B cell (primary cell): ENCODE measurements at regions not wholly inside any gene's neighbourhood (a gene's known extent, or its start where the extent isn't known, plus 50 kb on each side); places are given as distances from the start of the nearest gene placed in this dataset.

Experiments used
- ATAC-seq: fragments of 200-7000 bp; cut with Tn5 transposase; one replicate; pipeline ENCODE4 v1.10.0; 2021; ENCODE audit warnings: low read depth, mild to moderate bottlenecking, moderate number of reproducible peaks, moderate library complexity
- CTCF ChIA-PET: fragments of 350-600 bp; sonication (Branson Sonifier 250); formaldehyde crosslinking; loops from one replicate; lab custom pipeline; 2021; ENCODE audit warnings: antibody characterized with exemption, inconsistent platforms; lab: Charles Lee
- POLR2A ChIA-PET: fragments of 350-600 bp; sonication (Branson Sonifier 250); formaldehyde crosslinking; loops from one replicate; lab custom pipeline; 2021; ENCODE audit warnings: antibody characterized with exemption; lab: Charles Lee
- DNase-seq: peaks from one replicate; pipeline ENCODE4 v3.0.0; 2013
- H2AFZ ChIP-seq: 2 replicates; pipeline ENCODE4 v1.6.1; 2012; ENCODE audit warnings: mild to moderate bottlenecking, low read depth, low read length; ENCODE audit not compliant: insufficient read depth, poor library complexity, severe bottlenecking
- H3K27ac ChIP-seq, 2 donors: 1 replicate in 1 of 2; 2 replicates in 1 of 2; pipeline ENCODE4 v1.5.1; 2012 to 2013; ENCODE audit warnings: low read length in 2 of 2, mild to moderate bottlenecking in 2 of 2, moderate library complexity in 1 of 2
- H3K27me3 ChIP-seq, 4 experiments: fragments of 200-600 bp in 1 of 4; sonication (generic) in 1 of 4; replicated peaks in 1 of 4; 1 replicate in 2 of 4; 2 replicates in 2 of 4; pipeline versions ENCODE4 v1.6.1 to v1.7.0; 2013 to 2016; ENCODE audit warnings: low read length in 3 of 4, mild to moderate bottlenecking in 2 of 4, mixed read lengths in 1 of 4, moderate library complexity in 1 of 4; ENCODE audit not compliant: insufficient read depth in 4 of 4, control insufficient read depth in 3 of 4; ENCODE audit errors: control extremely low read depth in 1 of 4
- H3K36me3 ChIP-seq, 2 experiments: replicated peaks in 1 of 2; 1 replicate in 1 of 2; 2 replicates in 1 of 2; pipeline versions ENCODE4 v1.6.1 to v1.7.1; 2013; ENCODE audit warnings: low read length in 1 of 2; ENCODE audit not compliant: insufficient read depth in 2 of 2, control insufficient read depth in 1 of 2; ENCODE audit errors: control extremely low read depth in 1 of 2, extremely low read depth in 1 of 2
- H3K4me1 ChIP-seq, 2 donors: fragments of 200-600 bp in 1 of 2; sonication (generic) in 1 of 2; 1 replicate in 1 of 2; 2 replicates in 1 of 2; pipeline versions ENCODE4 v1.5.1 to v1.6.1; 2013 to 2017; ENCODE audit warnings: low read length in 2 of 2; ENCODE audit not compliant: control insufficient read depth in 2 of 2, insufficient read depth in 2 of 2
- H3K4me2 ChIP-seq: replicated peaks from 2 replicates; pipeline ENCODE3; 2012; ENCODE audit warnings: mild to moderate bottlenecking, low read depth, low read length; ENCODE audit not compliant: poor library complexity, severe bottlenecking
- H3K4me3 ChIP-seq, 5 experiments: fragments of 200-600 bp in 1 of 5; sonication (generic) in 1 of 5; 1 replicate in 3 of 5; 2 replicates in 2 of 5; pipeline versions ENCODE4 v1.5.1 to v1.7.0; 2011 to 2016; ENCODE audit warnings: low read length in 4 of 5, mild to moderate bottlenecking in 4 of 5, low read depth in 2 of 5, control low read depth in 1 of 5, moderate library complexity in 1 of 5; ENCODE audit not compliant: insufficient read depth in 1 of 5; ENCODE audit errors: control extremely low read depth in 1 of 5, extremely low read depth in 1 of 5
- H3K79me2 ChIP-seq: fragments of 200-600 bp; sonication (generic); one replicate; pipeline ENCODE4 v1.6.0; 2016; ENCODE audit warnings: low read length; ENCODE audit not compliant: control insufficient read depth, insufficient read depth
- H3K9ac ChIP-seq: fragments of 200-600 bp; sonication (generic); 2 replicates; pipeline ENCODE4 v1.6.1; 2017; ENCODE audit warnings: mild to moderate bottlenecking, low read length, moderate library complexity
- H3K9me3 ChIP-seq, 3 donors: one replicate each; pipeline versions ENCODE4 v1.6.1 to v1.7.1; 2013; ENCODE audit warnings: low read length in 2 of 3; ENCODE audit not compliant: control insufficient read depth in 2 of 3, insufficient read depth in 1 of 3; ENCODE audit errors: control extremely low read depth in 1 of 3
- H4K20me1 ChIP-seq: 2 replicates; pipeline ENCODE4 v1.6.0; 2012; ENCODE audit warnings: mild to moderate bottlenecking, low read length; ENCODE audit not compliant: insufficient read depth, control insufficient read depth, poor library complexity, severe bottlenecking
- H3K27ac Mint-ChIP-seq: one replicate; pipeline ENCODE4 v1.8.0; 2021; ENCODE audit warnings: mixed read lengths
- H3K27me3 Mint-ChIP-seq: one replicate; pipeline ENCODE4 v1.8.0; 2021; ENCODE audit warnings: mixed read lengths
- H3K4me1 Mint-ChIP-seq: one replicate; pipeline ENCODE4 v1.8.0; 2021; ENCODE audit warnings: mixed read lengths
- H3K4me3 Mint-ChIP-seq: one replicate; pipeline ENCODE4 v1.8.0; 2021; ENCODE audit warnings: mixed read lengths
- H3K9me3 Mint-ChIP-seq: one replicate; pipeline ENCODE4 v1.8.0; 2022; ENCODE audit warnings: mixed read lengths; ENCODE audit not compliant: insufficient read depth
- CTCF ChIP-seq: fragments of 200-600 bp; IDR thresholded peaks from one replicate; pipeline ENCODE4 v1.8.0; 2022; ENCODE audit warnings: antibody characterized with exemption, mild to moderate bottlenecking
- EZH2 ChIP-seq: IDR thresholded peaks from 2 replicates; pipeline ENCODE4 v1.6.1; 2012; ENCODE audit warnings: borderline replicate concordance, low read depth, mild to moderate bottlenecking, moderate library complexity, low read length; ENCODE audit not compliant: insufficient read depth, poor library complexity, severe bottlenecking
- WGBS: methylation state at CpG from one replicate; pipeline ENCODE4 v1.1.5; 2013; ENCODE audit warnings: missing lambda C conversion rate; ENCODE audit not compliant: insufficient coverage; 5-methylcytosine and 5-hydroxymethylcytosine counted together
- intact Hi-C: fragments of 100-400 bp; cut with micrococcal nuclease; formaldehyde crosslinking; loops from one replicate; pipeline ENCODE4 v1.10.0; 2022

GRCh38 chr15:95830281-95830680, 500.2 kb upstream of the NR2F2 start:
- Histone ChIP-seq H3K9me3 (no peaks in the 10 kb centered on the region), H3K4me3 (no peak overlapping the region), H3K36me3 (no peaks in the 10 kb centered on the region), H3K27me3 (no peaks in the 10 kb centered on the region), H2AFZ (no peak overlapping the region), H3K4me2 (no peak overlapping the region), H3K79me2 (no peaks in the 10 kb centered on the region), H4K20me1 (no peaks in the 10 kb centered on the region), H3K4me1 (no peaks in the 10 kb centered on the region), H3K27ac (no peak overlapping the region), H3K9ac (no peak overlapping the region)
- ATAC-seq (no peak), DNase-seq (no peak)
- 83% methylated on average over 1 of the region's 4 CpGs for whole genome bisulfite sequencing
- no peak overlapping the region for H3K27ac Mint-ChIP-seq
- ChIA-PET POLR2A (no interaction called here), CTCF (no interaction called here)
- no peaks in the 10 kb centered on the region for H3K9me3 Mint-ChIP-seq
- TF ChIP-seq CTCF (no peak), EZH2 (no peak)
- H3K4me3 Mint-ChIP-seq, result no peak overlapping the region
- intact Hi-C loops, result no loop called here
- H3K27me3 Mint-ChIP-seq, result no peaks in the 10 kb centered on the region
- H3K4me1 Mint-ChIP-seq, result no peaks in the 10 kb centered on the region

- Mint-ChIP-seq H3K9me3 (no peaks in the 10 kb centered on the region), H3K4me3 (no peak overlapping the region), H3K4me1 (no peaks in the 10 kb centered on the region), H3K27me3 (no peaks in the 10 kb centered on the region), H3K27ac (no peak overlapping the region)
- Histone ChIP-seq H3K4me1 (no peaks in the 10 kb centered on the region), H3K4me3 (no peak overlapping the region), H3K27ac (no peak overlapping the region), H3K4me2 (no peak overlapping the region), H3K27me3 (no peaks in the 10 kb centered on the region), H3K79me2 (no peaks in the 10 kb centered on the region), H3K9me3 (no peaks in the 10 kb centered on the region), H2AFZ (no peak overlapping the region), H3K36me3 (no peaks in the 10 kb centered on the region), H3K9ac (no peak overlapping the region), H4K20me1 (no peaks in the 10 kb centered on the region)
- ATAC-seq (no peak), DNase-seq (no peak)
- TF ChIP-seq EZH2 (no peak), CTCF (no peak)
- 57% methylated on average over 1 of the region's 3 CpGs for WGBS
- intact Hi-C loops, result no loop called here
- CTCF ChIA-PET, result no interaction called here
- POLR2A ChIA-PET, result no interaction called here
Observed at GRCh38 chr15:95832668-95833067, 497.8 kb upstream of the NR2F2 start.
